Kidney capillary endothelial cell (primary cell): ENCODE measurements at regions not wholly inside any gene's neighbourhood (a gene's known extent, or its start where the extent isn't known, plus 50 kb on each side); places are given as distances from the start of the nearest gene placed in this dataset.
A peak's percentile ranks its signal among the peaks of the same experiment; 100 is the strongest.

ENCODE experiments used
- DNase-seq: peaks from one replicate; pipeline ENCODE4 v3.0.0-alpha.2; 2018; ENCODE audit warnings: low spot score

- DNase-seq = no peak
Measured at GRCh38 chr2:43055086-43055912, 171.1 kb downstream of the ZFP36L2 start.

DNA sequence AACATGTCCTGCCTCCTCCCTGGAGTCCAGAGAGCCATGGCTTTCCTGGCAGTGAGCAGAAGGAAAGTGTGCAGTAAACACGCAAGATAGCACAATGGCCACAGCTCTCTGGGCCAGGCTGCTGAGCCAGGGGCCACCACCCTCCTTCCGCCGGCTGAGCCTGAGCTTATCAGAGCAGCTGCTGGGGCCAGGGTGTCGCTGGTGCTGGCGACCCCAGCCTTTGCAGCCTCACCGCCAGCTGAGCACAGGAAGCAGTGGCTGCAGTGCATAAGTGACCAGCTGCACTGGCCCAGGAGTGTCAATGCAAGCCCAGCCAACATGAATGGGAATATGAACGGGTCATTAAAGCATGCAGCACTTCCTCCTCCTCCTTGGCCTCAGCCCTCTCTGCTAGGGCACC lies 172.0 kb downstream of the ZFP36L2 start:
- DNase-seq = no peak

GRCh38 chr2:43052944-43053306 lies 173.5 kb downstream of the ZFP36L2 start:
- DNase-seq = no peak

- DNase-seq = no peak
Measured at GRCh38 chr2:43052204-43052943, 174.0 kb downstream of the ZFP36L2 start.

GRCh38 chr2:43051338-43051737 lies 175.1 kb downstream of the ZFP36L2 start:
- DNase-seq = peak; percentile 84

GRCh38 chr2:43050866-43051265 lies 175.5 kb downstream of the ZFP36L2 start:
- DNase-seq = no peak

DNA sequence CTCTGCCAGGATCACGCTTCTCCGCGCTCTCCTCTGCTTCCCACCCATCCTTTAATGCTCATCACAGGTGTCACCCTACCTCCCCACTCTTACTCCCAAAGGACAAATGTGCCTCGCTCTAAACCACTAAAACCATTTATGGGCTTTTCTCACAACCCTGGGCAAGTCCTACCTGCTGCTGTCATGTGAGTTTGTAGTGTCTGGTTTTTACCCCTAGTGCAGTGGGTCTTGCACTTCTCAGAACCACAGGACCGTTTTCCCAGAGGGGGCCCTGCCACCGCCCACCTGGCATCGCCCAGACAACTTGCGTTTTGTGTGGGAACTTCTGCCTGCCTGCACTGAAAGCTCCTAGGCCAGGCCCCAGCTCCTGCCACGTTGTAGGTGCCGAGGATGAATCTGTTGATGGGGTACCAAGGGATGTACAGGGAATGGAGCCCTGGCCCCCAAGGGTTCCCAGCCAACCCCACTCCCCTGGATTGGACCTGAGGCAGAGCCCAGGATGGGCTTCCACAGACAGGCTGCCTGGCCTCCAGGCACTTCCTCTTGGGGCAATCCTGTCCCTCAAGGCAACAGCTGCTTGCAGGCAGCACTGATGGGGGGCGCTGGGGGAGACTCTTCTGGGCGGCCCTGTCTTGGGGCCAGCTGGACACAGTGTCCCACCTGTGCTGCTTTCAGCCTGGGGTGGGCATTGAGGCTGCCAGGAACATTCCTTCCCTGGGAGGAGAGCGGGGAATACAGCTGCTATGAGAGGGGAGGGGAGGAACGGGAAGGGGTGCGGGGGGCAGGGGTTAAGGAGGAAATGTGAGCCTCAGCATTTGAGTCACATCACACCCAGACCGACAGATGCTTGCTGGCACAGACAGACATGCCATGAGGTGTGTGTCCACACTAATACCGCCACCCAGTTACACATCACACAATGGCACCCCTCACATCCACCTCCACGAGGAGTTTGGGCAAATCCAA lies 176.3 kb downstream of the ZFP36L2 start:
- DNase-seq = peak; percentile 37

GRCh38 chr2:43047187-43047780 lies 179.1 kb downstream of the ZFP36L2 start:
- DNase-seq = no peak

DNA sequence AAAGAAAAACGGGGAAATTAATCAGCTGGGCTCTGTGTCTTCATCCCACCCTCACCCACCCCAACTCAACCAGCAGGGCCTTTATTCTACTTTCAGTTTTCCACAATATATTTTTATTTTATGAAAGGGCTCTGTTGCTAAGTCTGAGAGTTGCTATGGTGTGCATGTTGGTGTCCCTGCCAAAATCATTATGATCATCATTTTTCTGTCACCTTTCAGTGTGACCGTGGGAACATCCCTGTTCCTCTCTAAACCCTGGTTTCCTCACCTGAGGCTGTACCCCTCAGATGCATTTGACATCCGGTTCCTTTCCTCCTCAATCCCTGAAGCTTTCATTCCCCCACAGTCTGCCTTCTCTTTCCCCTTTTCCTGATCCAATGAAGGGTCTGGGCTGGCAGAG lies 180.5 kb downstream of the ZFP36L2 start:
- no peak for DNase-seq

- DNase-seq = no peak
Measured at GRCh38 chr2:43044093-43044681, 182.2 kb downstream of the ZFP36L2 start.

- no peak for DNase-seq
Measured at GRCh38 chr2:43043553-43043870, 182.9 kb downstream of the ZFP36L2 start.

GRCh38 chr2:43041661-43042360 lies 184.6 kb downstream of the ZFP36L2 start:
- DNase-seq = peak; percentile 83

DNA sequence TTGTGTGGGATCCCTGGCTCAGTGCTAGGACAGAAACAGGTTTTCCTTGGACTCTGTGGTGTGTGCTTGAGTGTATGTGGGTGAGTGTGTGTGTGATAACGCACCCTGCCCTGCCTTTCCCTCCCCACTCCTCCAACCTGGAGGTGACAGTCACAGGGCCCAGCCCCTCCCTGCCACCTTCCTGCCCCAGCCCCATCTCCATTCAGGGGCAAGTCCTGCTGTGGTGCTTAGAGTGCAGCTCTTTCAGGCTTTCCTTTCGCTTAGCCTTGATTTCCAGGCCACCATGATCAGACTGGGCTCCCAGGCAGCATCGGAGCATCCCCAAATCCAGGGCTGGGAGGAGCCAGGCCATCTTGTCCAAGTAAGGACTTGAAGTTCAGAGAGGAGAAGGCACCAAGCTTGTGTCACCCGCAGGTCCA lies 185.2 kb downstream of the ZFP36L2 start:
- DNase-seq = no peak

GRCh38 chr2:43040084-43040854 lies 186.1 kb downstream of the ZFP36L2 start:
- DNase-seq = no peak

- DNase-seq = no peak
Measured at GRCh38 chr2:43039376-43040080, 186.9 kb downstream of the ZFP36L2 start.

DNA sequence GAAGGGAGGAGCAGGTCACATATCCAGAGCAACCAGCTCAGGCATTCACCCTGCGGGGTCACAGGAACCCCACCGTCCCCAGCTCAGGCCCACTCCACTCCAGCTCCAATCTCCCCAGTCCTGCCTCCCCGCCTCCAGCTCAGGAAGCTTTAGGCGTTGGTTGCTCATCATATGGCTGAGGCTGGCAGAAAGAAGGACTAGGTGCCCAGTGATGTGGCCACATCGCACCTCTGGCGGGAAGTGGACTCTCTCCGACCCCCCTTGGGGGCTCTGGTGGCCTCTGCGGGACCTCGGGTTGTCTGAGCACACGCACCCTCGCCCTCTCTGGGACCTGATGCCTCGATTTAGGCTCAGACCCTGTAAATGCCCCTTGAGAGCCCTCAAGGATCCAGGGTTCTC lies 187.7 kb downstream of the ZFP36L2 start:
- no peak for DNase-seq

DNA sequence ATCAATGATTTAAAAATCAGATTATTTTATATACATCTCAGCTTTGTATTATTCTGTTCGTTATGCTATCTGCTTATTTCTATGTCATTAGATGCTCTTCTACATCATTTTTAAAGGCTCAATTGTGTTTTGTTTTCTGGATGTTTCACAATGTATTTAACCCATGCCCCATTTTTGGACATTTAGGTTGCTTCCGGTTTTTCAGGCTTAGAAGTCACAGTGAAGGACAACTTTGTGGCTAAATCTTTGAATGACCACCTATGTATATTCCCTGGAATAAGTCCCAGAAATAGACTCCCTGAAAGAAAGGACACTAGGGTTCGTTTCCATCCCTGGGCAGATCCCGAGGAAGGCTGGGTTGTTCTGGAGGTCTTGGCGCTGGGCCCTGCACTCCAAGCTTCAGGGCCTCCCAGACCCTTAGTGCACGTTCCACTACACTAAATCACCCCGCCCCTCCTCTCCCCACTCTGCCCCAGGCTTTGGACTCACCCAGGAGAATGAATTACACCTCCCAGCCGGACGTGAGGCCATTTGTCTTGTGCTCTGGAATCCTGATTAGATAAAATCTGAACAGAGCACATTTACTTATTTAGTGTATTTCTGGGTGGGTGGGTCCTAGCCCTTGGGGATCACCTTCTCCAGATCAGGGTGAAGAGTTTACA lies 188.2 kb downstream of the ZFP36L2 start:
- DNase-seq = no peak

GRCh38 chr2:43035922-43036321 lies 190.5 kb downstream of the ZFP36L2 start:
- DNase-seq = no peak

DNA sequence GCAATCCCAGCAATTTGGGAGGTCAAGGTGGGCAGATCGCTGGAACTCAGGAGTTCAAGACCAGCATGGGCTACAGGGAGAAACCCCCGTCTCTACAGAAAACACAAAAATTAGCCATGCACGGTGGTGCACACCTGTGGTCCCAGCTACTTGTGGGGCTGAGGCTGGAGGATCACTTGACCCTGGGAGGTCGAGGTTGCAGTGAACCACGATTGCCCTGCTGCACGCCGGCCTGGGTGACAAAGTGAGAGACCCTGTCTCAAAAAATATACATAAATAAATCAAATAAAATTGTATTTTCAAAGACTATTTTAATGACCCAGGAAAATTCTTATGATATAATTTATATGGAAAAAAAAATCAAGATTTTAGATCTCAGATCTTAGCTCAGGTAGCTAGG lies 191.5 kb downstream of the ZFP36L2 start:
- DNase-seq = no peak
